ENCODE measurements at regions not wholly inside any gene's neighbourhood (a gene's known extent, or its start where the extent isn't known, plus 50 kb on each side); places are given as distances from the start of the nearest gene placed in this dataset.
A peak's percentile ranks its signal among the peaks of the same experiment; 100 is the strongest.

DNA sequence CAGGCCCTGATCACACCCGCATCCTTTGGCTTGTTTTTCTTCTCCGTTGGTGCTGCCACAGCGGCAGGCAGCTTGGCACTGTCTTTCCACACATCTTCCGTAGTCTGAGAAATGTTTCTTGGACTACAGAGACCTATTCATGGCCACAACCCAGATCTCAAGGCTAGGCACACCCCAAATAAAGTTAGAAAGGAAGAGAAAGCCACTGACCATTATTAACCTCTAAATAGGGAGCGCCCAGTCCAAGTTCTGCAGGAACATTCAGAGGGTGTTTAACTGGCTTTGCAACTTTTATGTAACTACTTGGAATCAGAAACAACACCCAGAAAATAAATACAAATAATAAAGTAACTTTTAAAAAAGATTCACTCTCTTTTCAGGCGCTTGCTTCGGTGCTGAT is 124.8 kb upstream of the NEDD9 start:
- H3K27me3 Mint-ChIP-seq = peaks cover 5% of the 10 kb centered on the region
- peaks cover 5% of the 10 kb centered on the region for H3K9me3 Mint-ChIP-seq
- TF ChIP-seq CTCF (conservative IDR thresholded peaks at IDR 0.05) = no peak
- DNase-seq (ENCODE audit: extremely low spot score, unreplicated experiment) = no peak
- H3K36me3 Mint-ChIP-seq = no peaks in the 10 kb centered on the region
- peaks cover 22% of the 10 kb centered on the region for H3K4me1 Mint-ChIP-seq (ENCODE audit: unreplicated experiment)
- H3K4me3 Mint-ChIP-seq = peak overlapping the region; percentile 57
- H3K27ac Mint-ChIP-seq = peak overlapping the region; percentile 95

DNA sequence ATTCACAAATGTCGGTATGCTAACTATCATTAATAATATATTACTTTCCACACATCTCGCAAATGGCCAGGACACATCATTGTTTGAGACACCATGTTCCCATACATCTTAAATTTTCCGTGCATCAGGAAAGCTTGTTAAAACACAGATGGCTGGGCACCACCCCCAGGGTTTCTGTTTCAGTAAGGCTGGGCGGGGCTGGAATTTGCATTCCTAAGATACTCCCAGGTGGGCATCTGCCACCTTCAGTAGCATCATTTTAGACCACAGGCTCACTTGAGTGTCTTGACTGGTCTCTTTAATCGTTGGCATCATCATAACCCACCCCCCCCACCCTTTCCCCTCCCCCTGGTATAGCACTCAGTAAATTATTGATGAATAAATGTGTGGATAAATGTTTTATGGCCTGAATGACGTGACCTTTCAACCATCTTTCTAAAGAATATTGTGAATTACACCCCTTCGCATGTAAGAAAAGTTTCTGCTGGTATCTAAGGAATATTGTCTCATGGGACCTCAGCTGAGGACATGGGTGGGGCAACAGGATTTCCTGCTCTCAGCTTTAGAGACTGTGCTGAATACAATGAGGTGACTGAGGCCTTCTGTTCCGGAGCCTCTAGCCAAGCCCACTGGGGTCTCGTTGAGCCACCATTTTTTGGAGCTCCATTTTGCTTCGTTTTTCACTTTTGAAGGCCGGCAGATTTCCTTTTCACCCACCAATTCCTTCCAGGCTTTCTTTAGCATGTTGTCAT is 124.1 kb upstream of the NEDD9 start:
- TF ChIP-seq CTCF (conservative IDR thresholded peaks at IDR 0.05) = no peak
- no peaks in the 10 kb centered on the region for H3K36me3 Mint-ChIP-seq
- H3K4me3 Mint-ChIP-seq = no peak overlapping the region
- peaks cover 5% of the 10 kb centered on the region for H3K9me3 Mint-ChIP-seq
- no peak for DNase-seq (ENCODE audit: extremely low spot score, unreplicated experiment)
- peaks cover 22% of the 10 kb centered on the region for H3K4me1 Mint-ChIP-seq (ENCODE audit: unreplicated experiment)
- peaks cover 8% of the 10 kb centered on the region for H3K27me3 Mint-ChIP-seq
- H3K27ac Mint-ChIP-seq = peak overlapping the region; percentile 95

GRCh38 chr6:11353921-11354389 is 121.5 kb upstream of the NEDD9 start:
- H3K36me3 Mint-ChIP-seq = no peaks in the 10 kb centered on the region
- no peak for DNase-seq (ENCODE audit: extremely low spot score, unreplicated experiment)
- peaks cover 16% of the 10 kb centered on the region for H3K27me3 Mint-ChIP-seq
- no peak overlapping the region for H3K4me3 Mint-ChIP-seq
- peak overlapping the region; percentile 37 for H3K27ac Mint-ChIP-seq
- H3K9me3 Mint-ChIP-seq = peaks cover 5% of the 10 kb centered on the region
- peaks cover 22% of the 10 kb centered on the region for H3K4me1 Mint-ChIP-seq (ENCODE audit: unreplicated experiment)
- no peak for TF ChIP-seq CTCF (conservative IDR thresholded peaks at IDR 0.05)

DNA sequence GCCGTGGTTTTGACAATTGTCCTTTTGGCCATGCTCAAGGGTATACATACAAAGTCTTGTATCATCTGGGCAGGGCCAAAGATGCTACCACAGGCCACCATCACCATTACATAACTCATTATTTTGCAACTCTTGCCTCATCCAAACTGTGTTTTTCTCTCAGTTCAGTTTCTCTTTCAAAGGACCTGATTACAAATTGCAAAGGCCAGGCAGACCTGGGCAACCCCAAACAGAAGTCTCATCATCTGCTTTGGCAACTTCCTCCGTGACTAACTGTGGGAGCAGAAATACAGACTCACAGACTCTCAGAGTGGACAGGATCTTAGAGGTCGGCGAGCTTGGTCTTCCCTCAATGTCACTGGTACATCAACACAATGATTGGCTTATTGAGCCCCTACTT is 117.8 kb upstream of the NEDD9 start:
- H3K4me3 Mint-ChIP-seq = no peak overlapping the region

GRCh38 chr6:11349880-11350279 is 117.4 kb upstream of the NEDD9 start:
- H3K4me1 Mint-ChIP-seq (ENCODE audit: unreplicated experiment) = peaks cover 15% of the 10 kb centered on the region
- peaks cover 20% of the 10 kb centered on the region for H3K27me3 Mint-ChIP-seq
- no peaks in the 10 kb centered on the region for H3K9me3 Mint-ChIP-seq
- TF ChIP-seq CTCF (conservative IDR thresholded peaks at IDR 0.05) = no peak
- H3K4me3 Mint-ChIP-seq = no peak overlapping the region
- no peaks in the 10 kb centered on the region for H3K36me3 Mint-ChIP-seq
- no peak for DNase-seq (ENCODE audit: extremely low spot score, unreplicated experiment)
- no peak overlapping the region for H3K27ac Mint-ChIP-seq

More for the DNA sequence above, 117.8 kb upstream of the NEDD9 start:
- H3K4me1 Mint-ChIP-seq (ENCODE audit: unreplicated experiment) = peaks cover 15% of the 10 kb centered on the region
- TF ChIP-seq CTCF (conservative IDR thresholded peaks at IDR 0.05) = no peak
- H3K36me3 Mint-ChIP-seq = no peaks in the 10 kb centered on the region
- no peaks in the 10 kb centered on the region for H3K9me3 Mint-ChIP-seq
- DNase-seq (ENCODE audit: extremely low spot score, unreplicated experiment) = no peak
- H3K27me3 Mint-ChIP-seq = peaks cover 16% of the 10 kb centered on the region
- no peak overlapping the region for H3K27ac Mint-ChIP-seq
